Fibroblast of skin of scalp (primary cell): ENCODE measurements at regions not wholly inside any gene's neighbourhood (a gene's known extent, or its start where the extent isn't known, plus 50 kb on each side); places are given as distances from the start of the nearest gene placed in this dataset.

ENCODE experiments used
- DNase-seq: peaks from one replicate; pipeline ENCODE4 v3.0.0-alpha.2; 2013

GRCh38 chr16:54405478-54405877 lies 118.9 kb upstream of the IRX3 start:
- no peak for DNase-seq

GRCh38 chr16:54403580-54403979 lies 117.0 kb upstream of the IRX3 start:
- no peak for DNase-seq

- no peak for DNase-seq
Observed at GRCh38 chr16:54402873-54403272, 116.3 kb upstream of the IRX3 start.

- peak; percentile 50 for DNase-seq
Observed at GRCh38 chr16:54402270-54402669, 115.7 kb upstream of the IRX3 start.

GRCh38 chr16:54400261-54400660 lies 113.7 kb upstream of the IRX3 start:
- peak; percentile 24 for DNase-seq

GRCh38 chr16:54398986-54399385 lies 112.4 kb upstream of the IRX3 start:
- peak; percentile 19 for DNase-seq

- no peak for DNase-seq
Observed at GRCh38 chr16:54397838-54398237, 111.3 kb upstream of the IRX3 start.

GRCh38 chr16:54397190-54397835 lies 110.7 kb upstream of the IRX3 start:
- DNase-seq: peak; percentile 86

- DNase-seq: no peak
Observed at GRCh38 chr16:54389836-54390494, 103.4 kb upstream of the IRX3 start.

GRCh38 chr16:54385141-54385540 lies 98.6 kb upstream of the IRX3 start:
- DNase-seq: no peak

GRCh38 chr16:54381601-54382313 lies 95.2 kb upstream of the IRX3 start:
- no peak for DNase-seq

- DNase-seq: no peak
Observed at GRCh38 chr16:54375071-54375470, 88.5 kb upstream of the IRX3 start.

- peak; percentile 91 for DNase-seq
Observed at GRCh38 chr16:54373534-54374520, 87.2 kb upstream of the IRX3 start.

GRCh38 chr16:54370278-54371040 lies 83.9 kb upstream of the IRX3 start:
- DNase-seq: no peak

GRCh38 chr16:54369861-54370260 lies 83.3 kb upstream of the IRX3 start:
- DNase-seq: no peak

GRCh38 chr16:54366943-54367342 lies 80.4 kb upstream of the IRX3 start:
- no peak for DNase-seq

GRCh38 chr16:54365990-54366634 lies 79.5 kb upstream of the IRX3 start:
- DNase-seq: no peak

GRCh38 chr16:54363766-54364165 lies 77.2 kb upstream of the IRX3 start:
- DNase-seq: no peak

GRCh38 chr16:54362591-54363206 lies 76.1 kb upstream of the IRX3 start:
- DNase-seq: no peak

GRCh38 chr16:54361246-54361645 lies 74.7 kb upstream of the IRX3 start:
- DNase-seq: no peak

- no peak for DNase-seq
Observed at GRCh38 chr16:54360681-54361080, 74.1 kb upstream of the IRX3 start.
